ENCODE measurements at regions not wholly inside any gene's neighbourhood (a gene's known extent, or its start where the extent isn't known, plus 50 kb on each side); places are given as distances from the start of the nearest gene placed in this dataset.

GRCh38 chr22:22820626-22821025, 67.0 kb upstream of the IGLL5 start:
- TF ChIP-seq, protein P1, sequence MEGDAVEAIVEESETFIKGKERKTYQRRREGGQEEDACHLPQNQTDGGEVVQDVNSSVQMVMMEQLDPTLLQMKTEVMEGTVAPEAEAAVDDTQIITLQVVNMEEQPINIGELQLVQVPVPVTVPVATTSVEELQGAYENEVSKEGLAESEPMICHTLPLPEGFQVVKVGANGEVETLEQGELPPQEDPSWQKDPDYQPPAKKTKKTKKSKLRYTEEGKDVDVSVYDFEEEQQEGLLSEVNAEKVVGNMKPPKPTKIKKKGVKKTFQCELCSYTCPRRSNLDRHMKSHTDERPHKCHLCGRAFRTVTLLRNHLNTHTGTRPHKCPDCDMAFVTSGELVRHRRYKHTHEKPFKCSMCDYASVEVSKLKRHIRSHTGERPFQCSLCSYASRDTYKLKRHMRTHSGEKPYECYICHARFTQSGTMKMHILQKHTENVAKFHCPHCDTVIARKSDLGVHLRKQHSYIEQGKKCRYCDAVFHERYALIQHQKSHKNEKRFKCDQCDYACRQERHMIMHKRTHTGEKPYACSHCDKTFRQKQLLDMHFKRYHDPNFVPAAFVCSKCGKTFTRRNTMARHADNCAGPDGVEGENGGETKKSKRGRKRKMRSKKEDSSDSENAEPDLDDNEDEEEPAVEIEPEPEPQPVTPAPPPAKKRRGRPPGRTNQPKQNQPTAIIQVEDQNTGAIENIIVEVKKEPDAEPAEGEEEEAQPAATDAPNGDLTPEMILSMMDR (IDR thresholded peaks at IDR 0.05), result no peak
- TF ChIP-seq EP300 (IDR thresholded peaks at IDR 0.05), result no peak
- TF ChIP-seq POLR2AphosphoS5 (IDR thresholded peaks at IDR 0.05), result no peak

Data from gastroesophageal sphincter (tissue), 3 donors.